RKO (cell line): ENCODE measurements at regions not wholly inside any gene's neighbourhood (a gene's known extent, or its start where the extent isn't known, plus 50 kb on each side); places are given as distances from the start of the nearest gene placed in this dataset.
"Not testable (repeated sequence)": the region's sequence is repeated elsewhere in the genome, so short reads cannot be mapped to it uniquely, and the experiment has no call there.

Source experiments
- DNase-seq: peaks from one replicate; pipeline ENCODE4 v3.0.0-alpha.2; 2016; ENCODE audit warnings: low spot score

DNA sequence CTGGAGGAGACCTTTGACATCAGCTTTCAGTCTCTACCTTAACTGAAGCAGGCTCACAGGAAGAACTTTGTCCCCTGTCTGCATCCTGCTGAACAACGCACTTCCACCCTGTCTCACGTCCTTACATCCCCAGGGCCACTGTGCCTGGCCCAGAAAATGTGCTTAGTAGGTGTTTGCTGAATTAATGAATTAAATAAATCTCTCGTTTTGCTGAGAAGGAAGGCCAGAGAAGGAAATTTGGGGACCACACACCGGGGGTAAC is 54.3 kb upstream of the CREB3L1 start:
- no peak for DNase-seq

- no peak for DNase-seq
Observed at GRCh38 chr11:46222490-46223251, 54.8 kb upstream of the CREB3L1 start.

GRCh38 chr11:46220313-46220712 is 57.1 kb upstream of the CREB3L1 start:
- no peak for DNase-seq

DNA sequence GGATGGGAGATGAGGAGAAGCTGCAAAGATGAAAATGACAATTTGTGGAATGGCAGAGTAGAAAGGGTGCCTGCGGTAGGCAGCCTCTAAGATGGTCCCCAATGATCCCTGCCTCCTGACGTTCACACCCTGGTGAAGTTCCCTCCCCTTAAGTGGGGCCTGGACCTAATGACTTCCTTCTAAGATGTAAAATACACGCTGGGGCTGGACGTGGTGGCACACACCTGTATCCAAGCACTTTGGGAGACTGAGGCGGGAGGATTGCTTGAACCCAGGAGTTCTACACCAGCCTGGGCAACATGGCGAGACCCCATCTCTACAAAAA is 60.7 kb upstream of the CREB3L1 start:
- DNase-seq, result no peak

DNA sequence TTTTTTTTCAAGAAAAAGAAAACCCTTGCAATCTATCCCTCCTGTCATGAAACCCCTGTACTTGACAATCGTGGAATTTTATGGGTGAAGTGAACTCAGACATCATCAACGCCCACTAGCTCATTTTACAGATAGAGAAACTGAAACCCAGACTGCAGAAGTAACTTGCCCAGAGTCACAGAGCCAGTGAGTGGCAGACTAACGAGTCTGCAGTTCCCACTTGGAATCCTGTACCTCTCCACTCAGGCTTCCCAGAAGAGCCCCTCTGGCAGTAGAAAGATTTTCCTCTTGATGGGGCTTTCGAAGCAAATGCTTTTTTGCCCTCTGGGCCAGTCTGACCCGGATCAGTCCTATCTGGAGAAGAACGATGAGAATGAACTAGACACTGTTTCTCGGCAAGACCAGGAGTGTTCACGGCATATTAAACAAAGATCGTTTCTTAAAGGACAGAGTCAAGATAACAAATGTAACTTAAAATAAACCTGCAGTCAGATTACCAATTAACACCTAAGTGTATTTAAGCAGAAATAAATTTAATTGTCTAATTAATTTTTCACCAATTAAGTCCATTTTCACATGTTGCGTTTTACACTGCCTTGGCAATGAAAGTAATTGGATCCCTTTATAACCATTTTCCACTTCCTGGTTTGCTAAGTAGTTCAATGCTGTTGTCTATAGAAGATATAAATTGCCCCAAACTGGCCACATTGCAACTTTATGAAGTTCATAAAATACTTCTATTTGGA is 61.3 kb upstream of the CREB3L1 start:
- DNase-seq, result no peak

DNA sequence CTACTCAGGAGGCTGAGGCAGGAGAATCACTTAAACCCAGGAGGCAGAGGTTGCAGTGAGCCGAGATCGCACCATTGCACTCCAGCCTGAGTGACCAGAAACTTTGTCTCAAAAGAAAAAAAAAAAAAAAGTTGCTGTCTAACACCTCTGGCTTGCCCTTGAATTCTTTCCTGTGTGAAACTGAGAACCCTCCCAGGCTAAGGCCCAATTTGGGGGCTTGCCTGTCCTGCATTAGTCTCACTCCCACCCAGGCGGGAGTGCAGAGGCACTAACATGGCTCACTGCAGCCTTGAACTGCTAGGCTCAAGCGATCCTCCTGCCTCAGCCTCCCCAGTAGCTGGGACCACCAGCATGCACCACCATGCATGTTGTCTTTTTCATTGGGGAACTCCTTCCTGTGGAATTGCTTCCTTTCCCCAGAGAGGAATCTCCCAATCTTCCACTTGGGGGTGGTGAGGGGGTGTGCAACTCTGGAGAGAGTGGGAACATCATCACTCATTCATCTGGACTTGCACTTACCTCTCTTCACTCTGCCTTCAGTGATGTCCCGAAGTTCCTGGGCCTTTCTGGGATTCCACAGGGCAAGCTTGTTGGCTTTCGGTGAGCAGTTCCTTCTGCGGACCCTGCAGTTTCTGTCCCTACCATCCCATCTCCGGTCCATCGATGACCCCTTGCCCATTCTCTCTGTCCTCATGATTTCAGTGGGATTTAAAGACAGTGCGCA is 62.1 kb upstream of the CREB3L1 start:
- no peak for DNase-seq

- no peak for DNase-seq
Observed at GRCh38 chr11:46212720-46213119, 64.7 kb upstream of the CREB3L1 start.

DNA sequence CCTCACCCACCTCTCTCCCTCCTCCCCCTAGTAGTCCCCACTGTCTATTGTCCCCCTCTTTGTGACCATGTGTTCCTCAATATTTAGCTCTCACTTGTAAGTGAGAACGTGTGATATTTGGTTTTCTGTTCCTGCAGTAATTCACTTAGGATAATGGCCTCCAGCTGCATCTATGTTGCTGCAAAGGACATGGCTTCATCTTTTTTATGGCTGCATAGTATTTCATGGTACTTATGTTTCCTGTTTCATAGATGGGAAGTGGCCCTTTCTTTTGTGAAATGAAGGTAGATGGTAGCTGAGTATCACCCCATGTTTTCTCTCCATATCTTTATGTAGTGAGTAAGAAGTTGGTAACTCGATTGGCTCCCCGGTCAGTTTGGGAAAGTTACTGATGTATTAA is 66.6 kb upstream of the CREB3L1 start:
- DNase-seq, result no peak

DNA sequence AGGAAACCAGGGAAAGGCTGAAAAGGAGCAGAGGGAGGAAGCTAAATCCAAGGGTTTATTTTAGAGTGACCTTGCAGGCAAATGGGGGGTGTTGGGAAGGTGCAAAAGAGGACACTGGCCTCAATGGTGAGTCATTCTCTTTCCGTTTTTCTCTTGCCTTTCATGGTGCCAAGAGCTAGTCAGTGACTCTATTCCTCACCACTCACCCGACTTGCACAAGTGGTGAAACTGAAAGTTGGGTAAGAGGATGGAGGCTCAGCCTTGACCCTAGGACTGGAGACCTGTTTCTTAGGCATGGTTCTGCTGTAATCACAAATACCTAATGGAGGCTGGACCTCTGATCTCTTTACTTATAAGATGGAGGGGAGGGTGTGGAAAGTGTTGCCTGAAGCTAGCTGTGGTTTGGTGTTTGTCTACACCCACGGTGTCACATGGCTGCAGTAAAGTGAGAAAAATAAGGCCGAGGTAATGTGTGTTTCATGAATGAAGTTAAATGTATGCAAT is 67.3 kb upstream of the CREB3L1 start:
- DNase-seq, result peak; percentile 61

DNA sequence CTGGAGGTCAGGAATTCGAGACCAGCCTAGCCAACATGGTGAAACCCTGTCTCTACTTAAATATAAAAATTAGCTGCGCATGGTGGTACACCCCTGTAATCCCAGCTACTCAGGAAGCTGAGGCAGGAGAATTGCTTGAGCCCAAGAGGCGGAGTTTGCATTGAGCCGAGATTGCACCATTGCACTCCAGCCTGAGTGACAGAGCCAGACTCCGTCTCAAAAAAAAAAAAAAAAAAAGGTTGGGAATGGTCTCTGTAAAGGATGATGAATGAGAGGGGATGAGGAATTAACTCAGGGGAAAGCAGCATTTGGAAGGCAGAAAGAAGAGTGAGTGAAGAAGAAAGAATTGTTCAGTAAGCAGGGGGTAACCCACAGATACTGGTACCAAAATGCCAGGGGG is 67.8 kb upstream of the CREB3L1 start:
- DNase-seq, result not testable (repeated sequence)

DNA sequence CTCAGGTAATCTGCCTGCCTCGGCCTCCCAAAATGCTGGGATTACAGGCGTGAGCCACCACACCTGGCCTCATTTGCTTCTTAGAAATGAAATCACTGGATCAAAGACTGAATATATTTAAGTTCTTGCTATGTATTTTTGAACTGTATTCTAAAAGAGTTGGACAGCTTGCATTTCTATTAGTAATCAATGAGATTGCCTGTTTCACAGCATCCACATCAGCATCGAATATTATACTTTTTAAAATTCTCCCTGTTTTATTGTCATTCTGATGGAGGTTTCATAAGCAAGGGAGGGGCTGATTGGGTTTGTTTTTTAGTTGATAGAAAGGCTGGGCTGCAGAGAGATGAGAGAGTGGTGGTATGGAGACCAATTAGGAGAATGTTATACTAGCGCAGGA is 68.7 kb upstream of the CREB3L1 start:
- DNase-seq, result no peak

- DNase-seq, result no peak
Observed at GRCh38 chr11:46207270-46207669, 70.2 kb upstream of the CREB3L1 start.

DNA sequence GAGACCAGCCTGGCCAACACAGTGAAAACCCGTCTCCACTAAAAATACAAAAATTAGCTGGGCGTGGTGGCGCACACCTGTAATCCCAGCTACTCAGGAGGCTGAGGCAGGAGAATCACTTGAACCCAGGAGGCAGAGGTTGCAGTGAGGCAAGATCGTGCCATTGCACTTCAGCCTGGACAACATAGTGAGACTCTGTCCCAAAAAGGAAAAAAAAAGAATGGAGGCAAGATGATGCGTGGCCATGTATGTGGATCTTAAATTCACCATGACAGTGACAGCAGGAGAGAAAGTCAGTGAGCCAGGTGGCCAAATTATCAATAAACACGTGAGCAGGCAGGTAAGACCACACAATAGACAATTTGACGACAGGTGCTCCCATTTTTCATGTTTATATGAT is 73.0 kb upstream of the CREB3L1 start:
- not testable (repeated sequence) for DNase-seq

DNA sequence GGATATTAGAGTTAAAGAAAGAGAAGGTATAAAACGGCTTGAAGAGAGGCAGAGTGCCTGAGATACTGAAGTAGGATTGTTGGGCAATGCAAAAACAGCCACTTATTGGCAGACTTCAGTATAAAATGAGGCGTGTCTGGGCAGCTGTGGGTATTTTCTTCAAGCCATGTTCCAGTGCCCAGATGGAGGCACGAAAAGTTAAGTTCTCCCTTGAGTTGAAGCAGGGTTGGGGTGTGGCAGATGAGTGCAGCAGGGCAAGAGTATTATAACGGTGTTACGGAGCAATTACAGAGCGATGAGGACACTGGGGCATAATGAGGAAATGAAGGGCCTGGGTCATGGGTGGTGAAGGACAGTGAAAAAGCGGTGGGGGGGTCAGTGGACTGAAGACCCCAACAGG is 73.7 kb upstream of the CREB3L1 start:
- DNase-seq, result no peak

DNA sequence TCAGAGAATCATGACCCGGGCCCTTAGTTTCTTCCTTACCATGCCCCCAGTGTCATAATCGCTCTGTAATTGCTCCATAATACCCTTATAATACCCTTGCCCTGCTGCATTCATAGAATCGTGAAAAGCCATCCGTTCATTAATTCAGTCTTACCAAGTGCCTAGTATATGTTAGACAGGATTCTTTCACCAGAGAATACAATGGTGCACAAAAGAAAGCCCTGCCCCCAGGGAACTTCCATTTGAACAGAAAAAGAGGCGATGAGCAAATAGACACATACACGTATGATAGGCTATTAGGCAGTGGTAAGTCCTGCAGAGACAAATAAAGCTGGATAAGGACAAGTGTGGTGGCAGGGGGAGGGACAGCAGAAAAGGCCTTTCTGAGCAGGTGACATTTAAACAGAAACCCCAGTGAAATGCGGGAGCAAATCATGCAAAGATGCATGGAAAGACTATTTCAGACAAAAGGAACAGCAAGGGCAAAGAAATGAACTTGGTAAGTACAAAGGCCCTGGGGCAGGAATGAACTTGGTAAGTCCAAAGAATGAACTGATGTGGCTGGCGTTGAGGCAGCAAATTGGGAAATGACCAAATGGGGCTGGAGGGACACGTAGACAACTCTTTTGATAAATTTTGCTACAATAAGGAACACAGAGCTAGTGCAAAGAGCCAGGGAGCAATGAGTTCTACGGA is 74.6 kb upstream of the CREB3L1 start:
- no peak for DNase-seq

DNA sequence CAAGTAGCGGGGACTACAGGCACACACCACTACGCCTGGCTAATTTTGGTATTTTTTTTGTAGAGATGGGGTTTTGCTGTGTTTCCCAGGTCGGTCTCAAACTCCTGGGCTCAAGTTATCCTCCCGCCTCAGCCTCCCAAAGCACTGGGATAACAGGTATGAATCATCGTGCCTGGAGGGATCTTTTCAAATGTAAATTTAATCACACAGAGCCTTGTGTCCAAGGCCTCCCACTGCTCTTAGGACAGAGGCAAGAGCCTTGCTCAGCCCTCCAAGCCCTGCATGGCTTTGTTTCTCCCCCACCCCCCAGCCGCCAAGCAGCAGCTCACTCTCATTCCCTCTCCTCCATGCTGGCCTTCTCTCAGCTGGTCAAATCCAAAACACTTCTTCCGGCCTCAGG is 75.3 kb upstream of the CREB3L1 start:
- no peak for DNase-seq

- peak; percentile 49 for DNase-seq
Observed at GRCh38 chr11:46200537-46201281, 76.8 kb upstream of the CREB3L1 start.

DNA sequence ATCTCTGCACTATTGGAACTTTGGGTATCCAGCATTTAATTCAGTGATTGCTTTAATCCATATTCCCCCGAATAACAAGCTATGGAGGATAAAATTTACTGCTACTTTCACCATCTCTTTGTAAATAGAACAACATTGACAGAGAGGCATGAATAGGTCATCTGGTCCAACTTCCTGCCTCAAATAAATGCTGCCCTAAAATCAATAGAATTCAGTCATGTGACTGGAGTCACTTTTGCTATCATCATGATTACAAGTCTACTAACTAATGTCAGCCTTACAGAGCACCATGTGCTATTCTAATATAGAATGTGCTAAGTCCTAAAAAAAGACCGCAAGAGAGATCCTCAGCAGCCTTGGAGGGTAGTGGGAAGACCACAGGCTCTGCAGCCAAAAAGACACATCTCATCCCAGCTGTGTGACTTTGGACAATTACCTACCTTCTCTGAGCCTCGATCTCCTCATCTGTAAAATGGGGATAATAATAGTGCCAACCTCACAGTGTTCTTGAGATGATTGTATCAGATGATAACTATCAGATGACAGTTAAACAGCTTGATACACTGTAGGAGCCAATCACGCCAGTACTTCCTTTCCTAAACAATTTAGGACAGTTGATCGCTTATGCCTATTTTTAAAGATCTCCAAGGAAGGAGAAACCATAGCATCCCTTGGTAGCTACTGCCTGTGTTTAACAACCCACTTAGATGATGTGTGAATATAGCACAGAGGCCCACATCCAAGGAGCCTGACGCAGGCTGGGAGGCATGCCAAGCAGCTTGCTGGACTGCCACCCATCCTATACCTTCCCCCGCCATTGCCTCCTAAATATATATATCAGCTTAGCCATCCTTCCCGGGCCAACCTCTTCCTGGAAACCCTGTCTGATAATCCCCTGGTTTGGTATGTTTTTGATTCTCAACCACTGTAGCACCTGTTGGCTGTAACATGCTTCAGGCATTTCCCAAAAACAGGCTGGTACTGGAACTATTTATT is 77.3 kb upstream of the PHF21A start:
- no peak for DNase-seq

GRCh38 chr11:46197421-46197820 is 76.2 kb upstream of the PHF21A start:
- no peak for DNase-seq

GRCh38 chr11:46188017-46188416 is 66.8 kb upstream of the PHF21A start:
- DNase-seq, result no peak

GRCh38 chr11:46183819-46184218 is 62.6 kb upstream of the PHF21A start:
- DNase-seq, result peak; percentile 59
